ENCODE measurements at regions not wholly inside any gene's neighbourhood (a gene's known extent, or its start where the extent isn't known, plus 50 kb on each side); places are given as distances from the start of the nearest gene placed in this dataset.

DNA sequence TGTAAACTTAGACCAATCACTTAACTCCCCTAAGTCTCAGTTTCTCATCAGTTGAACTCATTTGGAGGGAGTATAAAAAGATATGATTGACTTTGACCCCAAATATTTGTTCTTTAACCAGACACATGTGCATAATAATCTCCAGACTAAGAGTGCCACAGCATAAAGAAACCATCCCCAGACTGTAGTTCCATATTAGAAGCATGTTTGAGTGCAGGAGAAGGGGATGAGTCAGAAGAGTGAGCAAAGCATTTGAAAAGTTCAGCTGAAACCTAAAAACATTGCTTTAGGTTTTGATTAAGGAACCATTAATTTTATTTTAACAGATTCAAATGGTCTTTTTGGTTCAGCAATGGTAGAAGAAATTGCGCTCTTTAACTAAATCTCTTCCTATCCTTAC is 654.8 kb downstream of the UTRN start:
- no peak for DNase-seq (ENCODE audit: extremely low spot score)
- TF ChIP-seq ELF4 (IDR thresholded peaks at IDR 0.05) (no peak), ZNF384 (IDR thresholded peaks at IDR 0.05) (no peak), TARDBP (IDR thresholded peaks at IDR 0.05) (no peak)
- CTCF ChIA-PET = no interaction called here
- POLR2A ChIA-PET = no interaction called here

- POLR2A ChIA-PET = no interaction called here
- TF ChIP-seq ZNF384 (IDR thresholded peaks at IDR 0.05) (no peak), NFRKB (IDR thresholded peaks at IDR 0.05) (no peak), SUZ12 (IDR thresholded peaks at IDR 0.05) (no peak), FOXA1 (IDR thresholded peaks at IDR 0.05) (no peak), CTBP1 (IDR thresholded peaks at IDR 0.05; ENCODE audit: borderline replicate concordance) (no peak), HDGF (IDR thresholded peaks at IDR 0.05; ENCODE audit: borderline replicate concordance) (no peak), LEF1 (IDR thresholded peaks at IDR 0.05; ENCODE audit: borderline replicate concordance) (no peak), SP1 (IDR thresholded peaks at IDR 0.05) (no peak), ARNT (IDR thresholded peaks at IDR 0.05) (no peak), ELF4 (IDR thresholded peaks at IDR 0.05) (no peak), L3MBTL2 (conservative IDR thresholded peaks at IDR 0.05) (no peak), FOXM1 (IDR thresholded peaks at IDR 0.05; ENCODE audit: borderline replicate concordance) (no peak), TARDBP (IDR thresholded peaks at IDR 0.05) (no peak)
- no peak for DNase-seq (ENCODE audit: extremely low spot score)
- CTCF ChIA-PET = no interaction called here
Observed at GRCh38 chr6:144944106-144944505, 659.0 kb downstream of the UTRN start.

DNA sequence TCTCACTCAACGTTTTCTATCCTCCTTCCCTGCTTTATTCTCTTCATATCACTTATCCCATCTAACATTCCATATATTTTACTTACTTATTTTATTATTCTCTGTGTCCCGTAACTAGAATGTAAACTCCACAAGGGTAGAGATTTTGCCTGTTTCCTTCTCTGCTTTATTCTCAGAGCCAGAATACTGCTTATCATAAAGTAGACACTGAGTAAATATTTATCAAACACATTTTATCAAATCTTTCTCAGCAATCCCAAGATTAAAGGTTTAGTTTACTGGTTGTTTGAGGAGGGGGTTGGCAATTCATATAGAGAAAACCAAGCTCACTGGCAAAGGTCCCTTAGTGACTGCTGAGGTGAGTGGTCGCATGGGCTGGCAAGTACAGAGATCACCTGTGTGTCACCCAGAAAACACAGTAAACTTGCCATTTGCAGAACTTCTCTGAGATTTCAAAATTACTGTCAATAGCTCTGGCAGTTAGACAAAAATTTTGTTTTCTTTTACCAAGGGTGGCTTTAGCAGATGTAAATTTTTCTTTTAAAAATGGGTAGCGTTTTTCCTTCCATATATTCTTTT is 662.4 kb downstream of the UTRN start:
- ChIA-PET CTCF (no interaction called here), POLR2A (no interaction called here)
- no peak for DNase-seq (ENCODE audit: extremely low spot score)
- no peak for TF ChIP-seq L3MBTL2 (conservative IDR thresholded peaks at IDR 0.05)
- no peak for TF ChIP-seq BHLHE40 (IDR thresholded peaks at IDR 0.05; ENCODE audit: borderline replicate concordance)
- no peak for TF ChIP-seq ARNT (IDR thresholded peaks at IDR 0.05)
- no peak for TF ChIP-seq SUZ12 (IDR thresholded peaks at IDR 0.05)
- TF ChIP-seq SP1 (IDR thresholded peaks at IDR 0.05) = no peak
- TF ChIP-seq FOXM1 (IDR thresholded peaks at IDR 0.05; ENCODE audit: borderline replicate concordance) = no peak
- TF ChIP-seq ZNF384 (IDR thresholded peaks at IDR 0.05) = no peak
- no peak for TF ChIP-seq HDGF (IDR thresholded peaks at IDR 0.05; ENCODE audit: borderline replicate concordance)
- no peak for TF ChIP-seq LEF1 (IDR thresholded peaks at IDR 0.05; ENCODE audit: borderline replicate concordance)
- TF ChIP-seq CTBP1 (IDR thresholded peaks at IDR 0.05; ENCODE audit: borderline replicate concordance) = no peak
- no peak for TF ChIP-seq FOXA1 (IDR thresholded peaks at IDR 0.05)
- no peak for TF ChIP-seq TARDBP (IDR thresholded peaks at IDR 0.05)
- TF ChIP-seq NFRKB (IDR thresholded peaks at IDR 0.05) = no peak
- TF ChIP-seq, protein P1, sequence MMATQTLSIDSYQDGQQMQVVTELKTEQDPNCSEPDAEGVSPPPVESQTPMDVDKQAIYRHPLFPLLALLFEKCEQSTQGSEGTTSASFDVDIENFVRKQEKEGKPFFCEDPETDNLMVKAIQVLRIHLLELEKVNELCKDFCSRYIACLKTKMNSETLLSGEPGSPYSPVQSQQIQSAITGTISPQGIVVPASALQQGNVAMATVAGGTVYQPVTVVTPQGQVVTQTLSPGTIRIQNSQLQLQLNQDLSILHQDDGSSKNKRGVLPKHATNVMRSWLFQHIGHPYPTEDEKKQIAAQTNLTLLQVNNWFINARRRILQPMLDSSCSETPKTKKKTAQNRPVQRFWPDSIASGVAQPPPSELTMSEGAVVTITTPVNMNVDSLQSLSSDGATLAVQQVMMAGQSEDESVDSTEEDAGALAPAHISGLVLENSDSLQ (IDR thresholded peaks at IDR 0.05) = no peak

- ChIA-PET CTCF (no interaction called here), POLR2A (no interaction called here)
- DNase-seq (ENCODE audit: extremely low spot score) = no peak
- TF ChIP-seq ELF4 (IDR thresholded peaks at IDR 0.05) (no peak), HDGF (IDR thresholded peaks at IDR 0.05; ENCODE audit: borderline replicate concordance) (no peak), CTBP1 (IDR thresholded peaks at IDR 0.05; ENCODE audit: borderline replicate concordance) (no peak), FOXM1 (IDR thresholded peaks at IDR 0.05; ENCODE audit: borderline replicate concordance) (no peak), ARNT (IDR thresholded peaks at IDR 0.05) (no peak), TARDBP (IDR thresholded peaks at IDR 0.05) (no peak), ZNF384 (IDR thresholded peaks at IDR 0.05) (no peak), SP1 (IDR thresholded peaks at IDR 0.05) (no peak), FOXK2 (IDR thresholded peaks at IDR 0.05) (no peak)
Observed at GRCh38 chr6:144951730-144952437, 666.7 kb downstream of the UTRN start.

DNA sequence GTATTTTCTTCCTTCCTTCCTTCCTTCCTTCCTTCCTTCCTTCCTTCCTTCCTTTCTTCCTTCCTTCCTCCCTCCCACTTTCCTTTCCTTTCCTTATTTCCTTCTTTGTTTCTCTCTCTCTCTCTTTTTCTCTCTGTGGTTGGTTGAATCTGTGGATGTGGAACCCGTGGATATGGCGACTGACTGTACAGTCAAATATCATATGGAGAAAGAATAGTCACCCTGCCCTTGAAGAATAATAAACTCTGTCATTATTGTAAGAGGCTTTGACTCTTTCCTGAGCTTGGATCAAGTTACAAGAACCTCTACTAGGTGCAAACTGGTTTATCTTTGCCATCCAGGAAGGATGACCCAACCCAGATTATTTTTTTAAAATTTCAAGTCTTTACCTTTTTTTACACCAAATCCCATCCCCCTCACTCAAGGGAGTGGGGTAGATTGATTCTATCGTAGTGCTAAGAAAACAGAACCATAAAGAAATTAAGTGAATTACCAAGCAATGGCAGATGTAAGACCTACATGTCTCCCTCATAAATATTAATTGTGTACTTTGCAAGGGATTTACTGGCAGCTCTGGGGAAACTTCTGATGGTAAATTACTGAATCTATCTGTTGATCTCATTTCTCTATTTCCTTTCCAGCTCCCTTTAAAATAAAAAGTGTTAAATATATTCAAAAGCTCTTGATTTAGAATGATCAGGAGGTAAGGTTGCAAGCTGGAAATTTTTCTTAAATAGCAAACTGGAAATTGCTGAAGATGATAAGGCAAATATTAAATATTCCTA is 667.5 kb downstream of the UTRN start:
- DNase-seq (ENCODE audit: extremely low spot score) = no peak
- POLR2A ChIA-PET = no interaction called here
- CTCF ChIA-PET = interaction anchor here (0.6 kb wide), 1 partner anchor 44 kb away, joined by 3 read pairs; no protein-coding TSS in a partner anchor
- TF ChIP-seq CTBP1 (IDR thresholded peaks at IDR 0.05; ENCODE audit: borderline replicate concordance) = no peak
- TF ChIP-seq L3MBTL2 (conservative IDR thresholded peaks at IDR 0.05) = no peak

DNA sequence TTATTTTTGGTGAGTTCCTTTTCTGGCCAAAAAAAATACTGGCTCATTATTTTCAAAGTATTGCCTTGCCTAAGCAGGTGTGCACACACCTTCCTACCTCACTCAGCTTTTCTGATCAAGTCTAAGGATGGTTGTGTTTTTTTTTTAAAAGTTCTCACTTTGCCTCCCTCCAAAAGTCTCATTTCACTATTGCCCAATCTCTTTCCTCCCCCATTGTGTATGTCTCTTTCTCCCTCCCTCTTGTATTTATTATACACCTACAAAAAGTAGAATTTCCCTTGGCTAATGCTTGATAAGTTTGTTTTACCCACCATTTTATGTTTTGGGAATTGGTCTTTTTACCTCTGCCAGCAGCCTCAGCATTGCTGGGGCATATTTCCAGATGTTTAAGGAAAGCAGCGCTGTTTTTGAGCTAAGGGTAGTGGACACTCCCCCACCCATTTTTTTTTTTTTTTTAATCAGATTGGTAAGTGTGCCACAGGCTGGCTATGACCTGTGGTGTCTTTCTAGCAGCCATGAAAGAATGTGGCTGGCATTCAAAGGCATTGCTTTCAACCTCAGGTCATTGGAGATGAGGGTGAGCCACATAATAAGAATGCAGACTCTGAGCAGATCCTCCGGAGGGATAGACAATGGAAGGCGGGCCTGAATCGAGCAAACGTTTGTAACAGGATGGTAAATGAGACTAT is 668.6 kb downstream of the UTRN start:
- POLR2A ChIA-PET = no interaction called here
- TF ChIP-seq NFRKB (IDR thresholded peaks at IDR 0.05) = no peak
- no peak for TF ChIP-seq ARNT (IDR thresholded peaks at IDR 0.05)
- no peak for TF ChIP-seq TARDBP (IDR thresholded peaks at IDR 0.05)
- TF ChIP-seq FOXK2 (IDR thresholded peaks at IDR 0.05) = no peak
- no peak for TF ChIP-seq SUZ12 (IDR thresholded peaks at IDR 0.05)
- TF ChIP-seq SP1 (IDR thresholded peaks at IDR 0.05) = no peak
- TF ChIP-seq HDGF (IDR thresholded peaks at IDR 0.05; ENCODE audit: borderline replicate concordance) = no peak
- no peak for TF ChIP-seq CTBP1 (IDR thresholded peaks at IDR 0.05; ENCODE audit: borderline replicate concordance)
- no peak for TF ChIP-seq FOXM1 (IDR thresholded peaks at IDR 0.05; ENCODE audit: borderline replicate concordance)
- TF ChIP-seq ELF4 (IDR thresholded peaks at IDR 0.05) = no peak
- no peak for TF ChIP-seq L3MBTL2 (conservative IDR thresholded peaks at IDR 0.05)
- TF ChIP-seq BHLHE40 (IDR thresholded peaks at IDR 0.05; ENCODE audit: borderline replicate concordance) = no peak
- TF ChIP-seq, protein P1 (IDR thresholded peaks at IDR 0.05) = no peak
- TF ChIP-seq FOXA1 (IDR thresholded peaks at IDR 0.05) = no peak
- no peak for TF ChIP-seq ZNF384 (IDR thresholded peaks at IDR 0.05)
- no peak for TF ChIP-seq LEF1 (IDR thresholded peaks at IDR 0.05; ENCODE audit: borderline replicate concordance)
- CTCF ChIA-PET = no interaction called here
- DNase-seq (ENCODE audit: extremely low spot score) = no peak
